Thyroid gland (tissue), 4 donors: ENCODE measurements at regions not wholly inside any gene's neighbourhood (a gene's known extent, or its start where the extent isn't known, plus 50 kb on each side); places are given as distances from the start of the nearest gene placed in this dataset.

ENCODE experiments used
- POLR2A ChIP-seq, 2 donors: fragments of 450-650 bp; IDR thresholded peaks; one replicate each; pipeline ENCODE4 v1.6.1; 2017; ENCODE audit warnings: antibody characterized with exemption in 2 of 2, mild to moderate bottlenecking in 2 of 2, moderate library complexity in 1 of 2
- TF ChIP-seq, protein P1 (sequence below), 6 experiments: fragments of 200-600 bp in 3 of 6; fragments of 450-650 bp in 3 of 6; sonication (generic) in 3 of 6; IDR thresholded peaks; one replicate each; pipeline ENCODE4 v1.5.1; 2016 to 2019; ENCODE audit warnings: antibody characterized with exemption in 6 of 6, mild to moderate bottlenecking in 2 of 6, inconsistent platforms in 1 of 6, moderate library complexity in 1 of 6

DNA sequence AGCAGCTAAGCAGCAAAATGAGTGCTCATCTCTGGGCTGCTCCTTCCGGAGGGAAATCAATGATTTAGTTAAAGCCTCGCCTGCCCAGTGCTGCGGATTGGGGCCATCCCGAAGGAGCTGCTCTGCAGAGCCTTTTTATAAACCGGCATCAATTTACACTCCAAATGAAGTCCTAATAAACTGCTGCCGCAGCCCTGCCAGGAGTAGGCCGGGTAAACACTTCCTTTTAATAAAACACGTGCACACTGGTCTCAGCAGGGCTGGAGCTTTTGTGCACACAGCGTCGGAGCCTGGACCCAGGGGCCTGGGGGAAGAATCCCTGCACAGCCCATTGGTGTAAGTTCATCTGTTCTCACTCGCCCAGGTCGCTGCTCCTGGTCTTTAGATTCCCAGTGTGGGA lies 79.6 kb upstream of the HS3ST2 start:
- TF ChIP-seq, protein P1, sequence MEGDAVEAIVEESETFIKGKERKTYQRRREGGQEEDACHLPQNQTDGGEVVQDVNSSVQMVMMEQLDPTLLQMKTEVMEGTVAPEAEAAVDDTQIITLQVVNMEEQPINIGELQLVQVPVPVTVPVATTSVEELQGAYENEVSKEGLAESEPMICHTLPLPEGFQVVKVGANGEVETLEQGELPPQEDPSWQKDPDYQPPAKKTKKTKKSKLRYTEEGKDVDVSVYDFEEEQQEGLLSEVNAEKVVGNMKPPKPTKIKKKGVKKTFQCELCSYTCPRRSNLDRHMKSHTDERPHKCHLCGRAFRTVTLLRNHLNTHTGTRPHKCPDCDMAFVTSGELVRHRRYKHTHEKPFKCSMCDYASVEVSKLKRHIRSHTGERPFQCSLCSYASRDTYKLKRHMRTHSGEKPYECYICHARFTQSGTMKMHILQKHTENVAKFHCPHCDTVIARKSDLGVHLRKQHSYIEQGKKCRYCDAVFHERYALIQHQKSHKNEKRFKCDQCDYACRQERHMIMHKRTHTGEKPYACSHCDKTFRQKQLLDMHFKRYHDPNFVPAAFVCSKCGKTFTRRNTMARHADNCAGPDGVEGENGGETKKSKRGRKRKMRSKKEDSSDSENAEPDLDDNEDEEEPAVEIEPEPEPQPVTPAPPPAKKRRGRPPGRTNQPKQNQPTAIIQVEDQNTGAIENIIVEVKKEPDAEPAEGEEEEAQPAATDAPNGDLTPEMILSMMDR (IDR thresholded peaks at IDR 0.05): no peak
- TF ChIP-seq POLR2A (IDR thresholded peaks at IDR 0.05): no peak
